ENCODE measurements at regions not wholly inside any gene's neighbourhood (a gene's known extent, or its start where the extent isn't known, plus 50 kb on each side); places are given as distances from the start of the nearest gene placed in this dataset.

- Histone ChIP-seq H3K27me3 (ENCODE audit: insufficient read depth, low read length) (no peaks in the 10 kb centered on the region), H3K9ac (ENCODE audit: low read length) (no peak overlapping the region), H3K79me2 (ENCODE audit: insufficient read depth, low read length) (no peaks in the 10 kb centered on the region), H3K9me3 (ENCODE audit: control insufficient read depth in 1 of 2, insufficient read depth in 1 of 2, low read depth in 1 of 2, low read length in 2 of 2) (no peaks in the 10 kb centered on the region), H3K36me3 (ENCODE audit: control insufficient read depth in 1 of 2, insufficient read depth in 2 of 2, low read length in 2 of 2) (no peaks in the 10 kb centered on the region), H3K4me2 (ENCODE audit: low read length) (no peak overlapping the region), H3K4me3 (replicated peaks in 1 of 2; ENCODE audit: low read depth in 1 of 2, low read length in 2 of 2) (no peak overlapping the region), H4K20me1 (ENCODE audit: insufficient read depth) (no peaks in the 10 kb centered on the region), H3K4me1 (ENCODE audit: control insufficient read depth in 1 of 2, insufficient read depth in 2 of 2, low read length in 2 of 2) (no peaks in the 10 kb centered on the region), H3K9me2 (ENCODE audit: insufficient read depth) (no peaks in the 10 kb centered on the region), H2AFZ (ENCODE audit: low read depth, low read length, poor library complexity, severe bottlenecking) (no peak overlapping the region), H3K27ac (ENCODE audit: low read depth, low read length) (no peak overlapping the region)
- ChIA-PET CTCF (no interaction called here), RAD21 (ENCODE audit: low non-redundant PET in 1 of 2, low total read pairs in 2 of 2, uncharacterized antibody in 2 of 2, unreplicated experiment in 2 of 2) (interaction anchor here in 1 of 2 experiments (0.7 kb wide), 1 partner anchor 405 kb away, joined by 4 read pairs; no protein-coding TSS in a partner anchor), POLR2A (no interaction called here)
- ATAC-seq (no peak), DNase-seq (ENCODE audit: low read depth, low spot score) (no peak)
- TF ChIP-seq CTCF (IDR thresholded peaks at IDR 0.05 in 2 of 3, conservative IDR thresholded peaks at IDR 0.05 in 1 of 3; ENCODE audit: borderline replicate concordance in 1 of 3, insufficient read depth in 1 of 3, low read depth in 2 of 3, low read length in 2 of 3) (no peak), SP1 (IDR thresholded peaks at IDR 0.05; ENCODE audit: low read depth) (no peak), MAX (IDR thresholded peaks at IDR 0.05) (no peak), SRF (IDR thresholded peaks at IDR 0.05; ENCODE audit: low read depth) (no peak), SIN3A (IDR thresholded peaks at IDR 0.05; ENCODE audit: low read depth) (no peak), CBX3 (IDR thresholded peaks at IDR 0.05; ENCODE audit: low read depth) (no peak)
- BruUV-seq (replicated peaks), result no TSS peak
- intact Hi-C loops (cut with micrococcal nuclease), result no loop called here
Observed at GRCh38 chr3:157953565-157953964, 152.7 kb downstream of the SHOX2 start.

- CTCF ChIA-PET, result no interaction called here
- ATAC-seq, result no peak
- TF ChIP-seq TCF7L2 (IDR thresholded peaks at IDR 0.05; ENCODE audit: borderline replicate concordance, extremely low read depth, insufficient read depth, insufficient read length), result no peak
- no peak for TF ChIP-seq RAD21 (IDR thresholded peaks at IDR 0.05; ENCODE audit: low read depth)
- TF ChIP-seq ZFX (IDR thresholded peaks at IDR 0.05), result no peak
- TF ChIP-seq CTCF (IDR thresholded peaks at IDR 0.05 in 2 of 3, conservative IDR thresholded peaks at IDR 0.05 in 1 of 3; ENCODE audit: borderline replicate concordance in 1 of 3, insufficient read depth in 1 of 3, low read depth in 2 of 3, low read length in 2 of 3), result no peak
- no peak for TF ChIP-seq EZH2 (IDR thresholded peaks at IDR 0.05)
- TF ChIP-seq SRF (IDR thresholded peaks at IDR 0.05; ENCODE audit: low read depth), result no peak
- TF ChIP-seq SIN3A (IDR thresholded peaks at IDR 0.05; ENCODE audit: low read depth), result no peak
- TF ChIP-seq POLR2AphosphoS5 (IDR thresholded peaks at IDR 0.05; ENCODE audit: low read depth, low read length), result no peak
- TF ChIP-seq YY1 (IDR thresholded peaks at IDR 0.05; ENCODE audit: extremely low read depth, insufficient replicate concordance, low read depth, low read length), result no peak
- no peak for TF ChIP-seq SP1 (IDR thresholded peaks at IDR 0.05; ENCODE audit: low read depth)
- TF ChIP-seq POLR2A (IDR thresholded peaks at IDR 0.05; ENCODE audit: borderline replicate concordance, extremely low read depth, insufficient read depth, insufficient read length), result no peak
- no peak for TF ChIP-seq FOSL1 (IDR thresholded peaks at IDR 0.05; ENCODE audit: low read depth)
Observed at GRCh38 chr3:157948605-157949383, 157.4 kb downstream of the SHOX2 start.

More at GRCh38 chr3:157948605-157949383, 157.4 kb downstream of the SHOX2 start:
- RAD21 ChIA-PET (ENCODE audit: low non-redundant PET in 1 of 2, low total read pairs in 2 of 2, uncharacterized antibody in 2 of 2, unreplicated experiment in 2 of 2), result no interaction called here
- Histone ChIP-seq H2AFZ (ENCODE audit: low read depth, low read length, poor library complexity, severe bottlenecking) (no peak overlapping the region), H3K9ac (ENCODE audit: low read length) (no peak overlapping the region), H4K20me1 (ENCODE audit: insufficient read depth) (no peaks in the 10 kb centered on the region), H3K27me3 (ENCODE audit: insufficient read depth, low read length) (no peaks in the 10 kb centered on the region), H3K79me2 (ENCODE audit: insufficient read depth, low read length) (no peaks in the 10 kb centered on the region), H3K4me1 (ENCODE audit: control insufficient read depth in 1 of 2, insufficient read depth in 2 of 2, low read length in 2 of 2) (no peaks in the 10 kb centered on the region), H3K4me2 (ENCODE audit: low read length) (no peak overlapping the region), H3K27ac (ENCODE audit: low read depth, low read length) (no peak overlapping the region), H3K9me3 (ENCODE audit: control insufficient read depth in 1 of 2, insufficient read depth in 1 of 2, low read depth in 1 of 2, low read length in 2 of 2) (no peaks in the 10 kb centered on the region), H3K9me2 (ENCODE audit: insufficient read depth) (no peaks in the 10 kb centered on the region), H3K4me3 (replicated peaks in 1 of 2; ENCODE audit: low read depth in 1 of 2, low read length in 2 of 2) (no peak overlapping the region), H3K36me3 (ENCODE audit: control insufficient read depth in 1 of 2, insufficient read depth in 2 of 2, low read length in 2 of 2) (no peaks in the 10 kb centered on the region)
- POLR2A ChIA-PET, result no interaction called here
- intact Hi-C loops (cut with micrococcal nuclease), result no loop called here
- no TSS peak for BruUV-seq (replicated peaks)
- no peak for DNase-seq (ENCODE audit: low read depth, low spot score)
